Sigmoid colon (tissue), 6 donors: ENCODE measurements at regions not wholly inside any gene's neighbourhood (a gene's known extent, or its start where the extent isn't known, plus 50 kb on each side); places are given as distances from the start of the nearest gene placed in this dataset.

Experiments
- DNase-seq: peaks from one replicate; pipeline ENCODE4 v3.0.0-alpha.2; 2019
- H3K27ac ChIP-seq, 4 donors: fragments of 200-600 bp; sonication (generic); one replicate each; pipeline ENCODE4 v1.5.1; 2016 to 2019; ENCODE audit warnings: mild to moderate bottlenecking in 1 of 4
- H3K27me3 ChIP-seq, 3 donors: fragments of 200-600 bp; sonication (generic); one replicate each; pipeline ENCODE4 v1.5.1; 2019; ENCODE audit warnings: mild to moderate bottlenecking in 1 of 3
- H3K36me3 ChIP-seq, 4 donors: fragments of 200-600 bp; sonication (generic); one replicate each; pipeline ENCODE4 v1.5.1; 2016 to 2019
- H3K4me1 ChIP-seq, 4 donors: fragments of 200-600 bp; sonication (generic); one replicate each; pipeline ENCODE4 v1.5.1; 2017 to 2019
- H3K4me3 ChIP-seq, 4 donors: fragments of 200-600 bp; sonication (generic); one replicate each; pipeline ENCODE4 v1.5.1; 2017 to 2019; ENCODE audit warnings: mild to moderate bottlenecking in 2 of 4, moderate library complexity in 1 of 4
- H3K9me3 ChIP-seq, 4 donors: fragments of 200-600 bp in 3 of 4; sonication (generic) in 3 of 4; one replicate each; pipeline versions ENCODE4 v1.5.1 to v1.6.1; 2013 to 2019
- CTCF ChIP-seq, 4 experiments: fragments of 450-650 bp in 3 of 4; fragments of 200-600 bp in 1 of 4; IDR thresholded peaks; one replicate each; pipeline ENCODE4 v1.5.1; 2016 to 2019; ENCODE audit warnings: antibody characterized with exemption in 4 of 4, mild to moderate bottlenecking in 3 of 4, moderate library complexity in 2 of 4
- EP300 ChIP-seq, 4 donors: sonication (generic); formaldehyde crosslinking; IDR thresholded peaks; one replicate each; pipeline ENCODE4 v1.6.1; 2017; ENCODE audit warnings: antibody characterized with exemption in 4 of 4
- POLR2A ChIP-seq, 2 donors: fragments of 450-650 bp; IDR thresholded peaks; one replicate each; pipeline ENCODE4 v1.6.1; 2016; ENCODE audit warnings: antibody characterized with exemption in 2 of 2, mild to moderate bottlenecking in 2 of 2, moderate library complexity in 2 of 2
- POLR2AphosphoS5 ChIP-seq, 4 donors: sonication (generic); formaldehyde crosslinking; IDR thresholded peaks; one replicate each; pipeline ENCODE4 v1.6.1; 2017; ENCODE audit warnings: antibody characterized with exemption in 4 of 4
- WGBS, 2 donors: extraction: QIAGEN DNeasy Blood & Tissue Kit; methylation state at CpG; one replicate each; pipeline ENCODE4 v1.1.7; 2013; 5-methylcytosine and 5-hydroxymethylcytosine counted together
- intact Hi-C: fragments of 100-400 bp; cut with DNase I; formaldehyde crosslinking; loops from one replicate; pipeline ENCODE4 v1.15.1; 2023
- donor health status: healthy with polysubstance abuse.
- donor health status: healthy.

- Histone ChIP-seq H3K4me3 (no peak overlapping the region), H3K27ac (no peak overlapping the region), H3K4me1 (no peaks in the 10 kb centered on the region), H3K27me3 (no peaks in the 10 kb centered on the region), H3K36me3 (no peaks in the 10 kb centered on the region), H3K9me3 (no peaks in the 10 kb centered on the region)
- no peak for DNase-seq
- 77 to 89% methylated on average over 2 of the region's 2 CpGs for WGBS, 2 donors
- TF ChIP-seq EP300 (IDR thresholded peaks at IDR 0.05) (no peak), POLR2A (IDR thresholded peaks at IDR 0.05) (no peak)
- intact Hi-C loops = no loop called here
Measured at GRCh38 chrX:7414753-7415152, 266.8 kb upstream of the PUDP start.

DNA sequence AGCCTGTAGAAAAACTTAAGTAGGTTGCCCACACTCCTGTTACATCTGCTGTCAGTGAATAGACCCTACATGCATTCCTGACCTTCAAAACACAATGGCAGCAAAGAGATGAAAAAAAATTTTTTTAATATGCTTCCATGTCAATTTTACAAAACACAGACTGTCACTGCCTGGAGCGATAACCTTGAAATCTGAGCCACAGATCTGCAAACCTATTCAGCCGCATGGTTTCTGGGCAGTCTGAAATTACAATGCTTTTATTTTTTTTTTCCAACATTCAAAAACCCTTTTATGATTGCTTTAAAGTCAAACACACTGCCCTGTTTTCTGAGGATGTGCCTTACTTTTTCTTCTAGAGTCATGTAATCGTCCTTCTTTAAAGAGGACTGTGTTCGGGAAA is 264.9 kb upstream of the PUDP start:
- H3K4me1 ChIP-seq = no peaks in the 10 kb centered on the region
- DNase-seq = no peak
- no peaks in the 10 kb centered on the region for H3K9me3 ChIP-seq
- no peak overlapping the region for H3K4me3 ChIP-seq
- TF ChIP-seq EP300 (IDR thresholded peaks at IDR 0.05) = no peak
- TF ChIP-seq POLR2AphosphoS5 (IDR thresholded peaks at IDR 0.05) = no peak
- no peak for TF ChIP-seq CTCF (IDR thresholded peaks at IDR 0.05)
- TF ChIP-seq POLR2A (IDR thresholded peaks at IDR 0.05) = no peak
- WGBS, 2 donors = 70% methylated on average over 4 of the region's 4 CpGs
- no peaks in the 10 kb centered on the region for H3K36me3 ChIP-seq
- intact Hi-C loops = no loop called here
- H3K27me3 ChIP-seq = no peaks in the 10 kb centered on the region
- no peak overlapping the region for H3K27ac ChIP-seq

GRCh38 chrX:7409866-7410265 is 261.9 kb upstream of the PUDP start:
- no peak for TF ChIP-seq POLR2AphosphoS5 (IDR thresholded peaks at IDR 0.05)
- intact Hi-C loops = no loop called here
- H3K36me3 ChIP-seq = no peaks in the 10 kb centered on the region
- no peak for DNase-seq
- no peak overlapping the region for H3K27ac ChIP-seq
- WGBS, 2 donors = 78 to 89% methylated on average over 5 of the region's 5 CpGs
- H3K4me3 ChIP-seq = no peak overlapping the region
- no peaks in the 10 kb centered on the region for H3K27me3 ChIP-seq
- H3K4me1 ChIP-seq = no peaks in the 10 kb centered on the region
- H3K9me3 ChIP-seq = no peaks in the 10 kb centered on the region

GRCh38 chrX:7399373-7399772 is 251.4 kb upstream of the PUDP start:
- TF ChIP-seq EP300 (IDR thresholded peaks at IDR 0.05) = no peak
- TF ChIP-seq POLR2A (IDR thresholded peaks at IDR 0.05) = no peak
- intact Hi-C loops = no loop called here
- H3K27me3 ChIP-seq = no peaks in the 10 kb centered on the region
- no peaks in the 10 kb centered on the region for H3K36me3 ChIP-seq
- no peak for DNase-seq
- H3K4me3 ChIP-seq = no peak overlapping the region
- H3K9me3 ChIP-seq = no peaks in the 10 kb centered on the region
- 95 to 96% methylated on average over 2 of the region's 2 CpGs for WGBS, 2 donors
- no peak overlapping the region for H3K27ac ChIP-seq
- no peaks in the 10 kb centered on the region for H3K4me1 ChIP-seq

GRCh38 chrX:7390441-7390840 is 242.5 kb upstream of the PUDP start:
- 71 to 74% methylated on average over 2 of the region's 2 CpGs for WGBS, 2 donors
- intact Hi-C loops = no loop called here
- Histone ChIP-seq H3K36me3 (no peaks in the 10 kb centered on the region), H3K4me1 (no peaks in the 10 kb centered on the region), H3K4me3 (no peak overlapping the region), H3K27me3 (no peaks in the 10 kb centered on the region), H3K9me3 (no peaks in the 10 kb centered on the region), H3K27ac (no peak overlapping the region)
- TF ChIP-seq POLR2AphosphoS5 (IDR thresholded peaks at IDR 0.05) (no peak), EP300 (IDR thresholded peaks at IDR 0.05) (no peak), CTCF (IDR thresholded peaks at IDR 0.05) (no peak), POLR2A (IDR thresholded peaks at IDR 0.05) (no peak)
- no peak for DNase-seq

- DNase-seq = no peak
- no peaks in the 10 kb centered on the region for H3K4me1 ChIP-seq
- WGBS, 2 donors = 13 to 64% methylated on average over 2 of the region's 2 CpGs
- intact Hi-C loops = no loop called here
- no peaks in the 10 kb centered on the region for H3K9me3 ChIP-seq
- H3K27ac ChIP-seq = no peak overlapping the region
- no peak overlapping the region for H3K4me3 ChIP-seq
- TF ChIP-seq POLR2A (IDR thresholded peaks at IDR 0.05) = no peak
- TF ChIP-seq CTCF (IDR thresholded peaks at IDR 0.05) = no peak
- no peak for TF ChIP-seq POLR2AphosphoS5 (IDR thresholded peaks at IDR 0.05)
- no peak for TF ChIP-seq EP300 (IDR thresholded peaks at IDR 0.05)
- no peaks in the 10 kb centered on the region for H3K27me3 ChIP-seq
- H3K36me3 ChIP-seq = no peaks in the 10 kb centered on the region
Measured at GRCh38 chrX:7389576-7389975, 241.6 kb upstream of the PUDP start.
